PC-9 (cell line): ENCODE measurements at regions not wholly inside any gene's neighbourhood (a gene's known extent, or its start where the extent isn't known, plus 50 kb on each side); places are given as distances from the start of the nearest gene placed in this dataset.

Experiments
- CTCF ChIP-seq: fragments of 200-600 bp; sonication (generic); conservative IDR thresholded peaks from 2 replicates; pipeline ENCODE4 v1.6.1; 2017; ENCODE audit warnings: mixed run types, antibody characterized with exemption, mild to moderate bottlenecking, moderate library complexity
- EZH2 ChIP-seq: fragments of 200-600 bp; sonication (generic); IDR thresholded peaks from 2 replicates; pipeline ENCODE4 v1.8.0; 2017; ENCODE audit warnings: antibody characterized with exemption, low read depth

- TF ChIP-seq CTCF: no peak
- no peak for TF ChIP-seq EZH2
These were observed 1166.6 kb downstream of the BRD1 start for GRCh38 chr22:48660790-48661740.
